ES-I3 (cell line): ENCODE measurements at regions not wholly inside any gene's neighbourhood (a gene's known extent, or its start where the extent isn't known, plus 50 kb on each side); places are given as distances from the start of the nearest gene placed in this dataset.
"Not testable (repeated sequence)": the region's sequence is repeated elsewhere in the genome, so short reads cannot be mapped to it uniquely, and the experiment has no call there.

Source experiments
- H3K36me3 ChIP-seq: 2 replicates; pipeline ENCODE4 v1.6.1; 2013; ENCODE audit warnings: mild to moderate bottlenecking, low read length, control low read depth, moderate library complexity; ENCODE audit not compliant: insufficient read depth
- H3K4me1 ChIP-seq: 2 replicates; pipeline ENCODE4 v1.6.1; 2013; ENCODE audit warnings: mild to moderate bottlenecking, control low read depth, low read length; ENCODE audit not compliant: insufficient read depth
- H3K9ac ChIP-seq: 2 replicates; pipeline ENCODE4 v1.6.1; 2013; ENCODE audit warnings: low read depth, mild to moderate bottlenecking, low read length, moderate library complexity
- H3K9me3 ChIP-seq: 2 replicates; pipeline ENCODE4 v1.6.1; 2013; ENCODE audit warnings: mild to moderate bottlenecking, low read length, moderate library complexity; ENCODE audit not compliant: control insufficient read depth, insufficient read depth

GRCh38 chr20:12069181-12069580 is 151.5 kb downstream of the BTBD3 start:
- Histone ChIP-seq H3K9ac (no peak overlapping the region), H3K36me3 (no peaks in the 10 kb centered on the region), H3K4me1 (peaks cover 15% of the 10 kb centered on the region), H3K9me3 (no peaks in the 10 kb centered on the region; the same call in 1 of the 2 replicates)

GRCh38 chr20:12072221-12072953 is 154.7 kb downstream of the BTBD3 start:
- H3K9ac ChIP-seq, result no peak overlapping the region
- H3K4me1 ChIP-seq, result peaks cover 14% of the 10 kb centered on the region
- no peaks in the 10 kb centered on the region; the same call in 1 of the 2 replicates for H3K9me3 ChIP-seq
- no peaks in the 10 kb centered on the region for H3K36me3 ChIP-seq

GRCh38 chr20:12072954-12073264 is 155.2 kb downstream of the BTBD3 start:
- H3K9me3 ChIP-seq, result no peaks in the 10 kb centered on the region; the same call in 1 of the 2 replicates
- H3K9ac ChIP-seq, result no peak overlapping the region
- H3K36me3 ChIP-seq, result no peaks in the 10 kb centered on the region

GRCh38 chr20:12074111-12074655 is 156.5 kb downstream of the BTBD3 start:
- Histone ChIP-seq H3K9me3 (no peaks in the 10 kb centered on the region; the same call in 1 of the 2 replicates), H3K36me3 (no peaks in the 10 kb centered on the region), H3K4me1 (no peaks in the 10 kb centered on the region), H3K9ac (no peak overlapping the region)

More at GRCh38 chr20:12072954-12073264, 155.2 kb downstream of the BTBD3 start:
- H3K4me1 ChIP-seq, result peaks cover 9% of the 10 kb centered on the region

- Histone ChIP-seq H3K9me3 (no peaks in the 10 kb centered on the region; the same call in 1 of the 2 replicates), H3K4me1 (no peaks in the 10 kb centered on the region), H3K9ac (no peak overlapping the region), H3K36me3 (no peaks in the 10 kb centered on the region)
Measured at GRCh38 chr20:12076200-12076599, 158.5 kb downstream of the BTBD3 start.

- Histone ChIP-seq H3K4me1 (no peaks in the 10 kb centered on the region), H3K36me3 (no peaks in the 10 kb centered on the region), H3K9ac (no peak overlapping the region), H3K9me3 (no peaks in the 10 kb centered on the region; the same call in 1 of the 2 replicates)
Measured at GRCh38 chr20:12077875-12078274, 160.2 kb downstream of the BTBD3 start.

GRCh38 chr20:12079490-12079889 is 161.8 kb downstream of the BTBD3 start:
- Histone ChIP-seq H3K4me1 (no peaks in the 10 kb centered on the region), H3K36me3 (no peaks in the 10 kb centered on the region), H3K9ac (no peak overlapping the region), H3K9me3 (no peaks in the 10 kb centered on the region; the same call in 1 of the 2 replicates)

GRCh38 chr20:12083269-12083668 is 165.6 kb downstream of the BTBD3 start:
- H3K9ac ChIP-seq, result no peak overlapping the region
- no peaks in the 10 kb centered on the region for H3K4me1 ChIP-seq
- H3K36me3 ChIP-seq, result no peaks in the 10 kb centered on the region
- H3K9me3 ChIP-seq, result no peaks in the 10 kb centered on the region

GRCh38 chr20:12084482-12084881 is 166.8 kb downstream of the BTBD3 start:
- no peaks in the 10 kb centered on the region for H3K9me3 ChIP-seq
- no peaks in the 10 kb centered on the region for H3K36me3 ChIP-seq
- H3K4me1 ChIP-seq, result no peaks in the 10 kb centered on the region
- H3K9ac ChIP-seq, result no peak overlapping the region

- Histone ChIP-seq H3K9me3 (no peaks in the 10 kb centered on the region), H3K4me1 (no peaks in the 10 kb centered on the region), H3K9ac (no peak overlapping the region), H3K36me3 (no peaks in the 10 kb centered on the region)
Measured at GRCh38 chr20:12086359-12086758, 168.7 kb downstream of the BTBD3 start.

GRCh38 chr20:12090920-12091319 is 173.2 kb downstream of the BTBD3 start:
- Histone ChIP-seq H3K9ac (no peak overlapping the region), H3K9me3 (no peaks in the 10 kb centered on the region), H3K4me1 (no peaks in the 10 kb centered on the region), H3K36me3 (no peaks in the 10 kb centered on the region)

- Histone ChIP-seq H3K4me1 (no peaks in the 10 kb centered on the region), H3K36me3 (no peaks in the 10 kb centered on the region), H3K9me3 (no peaks in the 10 kb centered on the region), H3K9ac (no peak overlapping the region)
Measured at GRCh38 chr20:12093057-12093796, 175.5 kb downstream of the BTBD3 start.

- H3K9ac ChIP-seq, H3K9me3 ChIP-seq, H3K36me3 ChIP-seq, H3K4me1 ChIP-seq: not testable (repeated sequence)
Measured at GRCh38 chr20:12093797-12094190, 176.1 kb downstream of the BTBD3 start.

GRCh38 chr20:12095180-12095920 is 177.7 kb downstream of the BTBD3 start:
- H3K4me1 ChIP-seq, result no peaks in the 10 kb centered on the region
- H3K36me3 ChIP-seq, result no peaks in the 10 kb centered on the region
- H3K9ac ChIP-seq, result no peak overlapping the region
- no peaks in the 10 kb centered on the region for H3K9me3 ChIP-seq
